Gastroesophageal sphincter (tissue), 4 donors: ENCODE measurements at regions not wholly inside any gene's neighbourhood (a gene's known extent, or its start where the extent isn't known, plus 50 kb on each side); places are given as distances from the start of the nearest gene placed in this dataset.

Source experiments
- ATAC-seq: fragments of 150-250 bp; one replicate; pipeline ENCODE4 v1.9.1; 2016; ENCODE audit warnings: mild to moderate bottlenecking, moderate library complexity
- H3K27ac ChIP-seq, 4 donors: fragments of 200-600 bp; sonication (generic) in 3 of 4; 1 replicate in 3 of 4; 2 replicates in 1 of 4; pipeline ENCODE4 v1.5.1; 2016 to 2019
- H3K27me3 ChIP-seq: fragments of 200-600 bp; sonication (generic); one replicate; pipeline ENCODE4 v1.5.1; 2019
- H3K36me3 ChIP-seq, 2 donors: fragments of 200-600 bp; sonication (generic); one replicate each; pipeline ENCODE4 v1.5.1; 2019; ENCODE audit warnings: control low read depth in 1 of 2
- H3K4me1 ChIP-seq, 3 donors: fragments of 200-600 bp; sonication (generic); 1 replicate in 2 of 3; 2 replicates in 1 of 3; pipeline ENCODE4 v1.5.1; 2016 to 2019; ENCODE audit warnings: control low read depth in 2 of 3
- H3K4me3 ChIP-seq, 2 donors: fragments of 200-600 bp; sonication (generic); one replicate each; pipeline ENCODE4 v1.5.1; 2019; ENCODE audit warnings: mild to moderate bottlenecking in 1 of 2, moderate library complexity in 1 of 2
- H3K9me3 ChIP-seq, 3 donors: fragments of 200-600 bp; sonication (generic); one replicate each; pipeline ENCODE4 v1.5.1; 2017 to 2019; ENCODE audit warnings: control low read depth in 2 of 3
- EP300 ChIP-seq: sonication (generic); formaldehyde crosslinking; IDR thresholded peaks from one replicate; pipeline ENCODE4 v1.6.1; 2017; ENCODE audit warnings: antibody characterized with exemption, mild to moderate bottlenecking
- POLR2A ChIP-seq, 2 donors: fragments of 450-650 bp; IDR thresholded peaks; one replicate each; pipeline ENCODE4 v1.6.1; 2017; ENCODE audit warnings: antibody characterized with exemption in 2 of 2, mild to moderate bottlenecking in 2 of 2, moderate library complexity in 1 of 2
- POLR2AphosphoS5 ChIP-seq: sonication (generic); formaldehyde crosslinking; IDR thresholded peaks from one replicate; pipeline ENCODE4 v1.6.1; 2017; ENCODE audit warnings: antibody characterized with exemption
- WGBS, 2 donors: methylation state at CpG; one replicate each; pipeline ENCODE4 v1.1.5; 2018; ENCODE audit warnings: low coverage in 1 of 2; 5-methylcytosine and 5-hydroxymethylcytosine counted together
- TF ChIP-seq, protein P1 (sequence below), 4 experiments: fragments of 200-600 bp in 2 of 4; fragments of 450-650 bp in 2 of 4; sonication (generic) in 1 of 4; IDR thresholded peaks; one replicate each; pipeline ENCODE4 v1.5.1; 2017 to 2019; ENCODE audit warnings: antibody characterized with exemption in 4 of 4, mild to moderate bottlenecking in 2 of 4, moderate library complexity in 2 of 4

DNA sequence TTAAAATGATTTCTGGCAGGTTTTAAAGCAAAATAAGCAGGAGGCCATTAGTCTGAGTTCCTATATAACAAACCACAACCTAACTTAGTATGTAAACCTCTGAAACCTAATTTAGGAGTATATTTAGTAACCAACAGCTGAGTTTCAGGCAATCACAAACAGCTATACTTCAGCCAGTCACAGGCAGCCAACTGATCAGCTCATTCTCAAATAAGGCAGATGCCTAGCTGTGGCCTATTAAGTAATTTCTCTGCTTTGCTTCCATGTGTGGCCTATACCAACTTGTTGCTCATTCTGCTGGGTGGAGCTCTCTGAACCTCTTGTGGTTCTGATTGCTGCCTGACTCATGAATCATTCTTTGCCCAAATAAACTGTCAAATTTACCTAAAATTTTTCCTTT is 408.9 kb upstream of the FBXO33 start:
- ATAC-seq, result no peak
- H3K27me3 ChIP-seq, result no peaks in the 10 kb centered on the region
- no peak overlapping the region for H3K4me3 ChIP-seq
- TF ChIP-seq POLR2AphosphoS5, result no peak
- TF ChIP-seq, protein P1, sequence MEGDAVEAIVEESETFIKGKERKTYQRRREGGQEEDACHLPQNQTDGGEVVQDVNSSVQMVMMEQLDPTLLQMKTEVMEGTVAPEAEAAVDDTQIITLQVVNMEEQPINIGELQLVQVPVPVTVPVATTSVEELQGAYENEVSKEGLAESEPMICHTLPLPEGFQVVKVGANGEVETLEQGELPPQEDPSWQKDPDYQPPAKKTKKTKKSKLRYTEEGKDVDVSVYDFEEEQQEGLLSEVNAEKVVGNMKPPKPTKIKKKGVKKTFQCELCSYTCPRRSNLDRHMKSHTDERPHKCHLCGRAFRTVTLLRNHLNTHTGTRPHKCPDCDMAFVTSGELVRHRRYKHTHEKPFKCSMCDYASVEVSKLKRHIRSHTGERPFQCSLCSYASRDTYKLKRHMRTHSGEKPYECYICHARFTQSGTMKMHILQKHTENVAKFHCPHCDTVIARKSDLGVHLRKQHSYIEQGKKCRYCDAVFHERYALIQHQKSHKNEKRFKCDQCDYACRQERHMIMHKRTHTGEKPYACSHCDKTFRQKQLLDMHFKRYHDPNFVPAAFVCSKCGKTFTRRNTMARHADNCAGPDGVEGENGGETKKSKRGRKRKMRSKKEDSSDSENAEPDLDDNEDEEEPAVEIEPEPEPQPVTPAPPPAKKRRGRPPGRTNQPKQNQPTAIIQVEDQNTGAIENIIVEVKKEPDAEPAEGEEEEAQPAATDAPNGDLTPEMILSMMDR (IDR thresholded peaks at IDR 0.05), result no peak
- TF ChIP-seq POLR2A (IDR thresholded peaks at IDR 0.05), result no peak
- no peak for TF ChIP-seq EP300
- no peaks in the 10 kb centered on the region for H3K9me3 ChIP-seq
- no peaks in the 10 kb centered on the region for H3K36me3 ChIP-seq
- H3K4me1 ChIP-seq, result no peaks in the 10 kb centered on the region
- H3K27ac ChIP-seq, result no peak overlapping the region

DNA sequence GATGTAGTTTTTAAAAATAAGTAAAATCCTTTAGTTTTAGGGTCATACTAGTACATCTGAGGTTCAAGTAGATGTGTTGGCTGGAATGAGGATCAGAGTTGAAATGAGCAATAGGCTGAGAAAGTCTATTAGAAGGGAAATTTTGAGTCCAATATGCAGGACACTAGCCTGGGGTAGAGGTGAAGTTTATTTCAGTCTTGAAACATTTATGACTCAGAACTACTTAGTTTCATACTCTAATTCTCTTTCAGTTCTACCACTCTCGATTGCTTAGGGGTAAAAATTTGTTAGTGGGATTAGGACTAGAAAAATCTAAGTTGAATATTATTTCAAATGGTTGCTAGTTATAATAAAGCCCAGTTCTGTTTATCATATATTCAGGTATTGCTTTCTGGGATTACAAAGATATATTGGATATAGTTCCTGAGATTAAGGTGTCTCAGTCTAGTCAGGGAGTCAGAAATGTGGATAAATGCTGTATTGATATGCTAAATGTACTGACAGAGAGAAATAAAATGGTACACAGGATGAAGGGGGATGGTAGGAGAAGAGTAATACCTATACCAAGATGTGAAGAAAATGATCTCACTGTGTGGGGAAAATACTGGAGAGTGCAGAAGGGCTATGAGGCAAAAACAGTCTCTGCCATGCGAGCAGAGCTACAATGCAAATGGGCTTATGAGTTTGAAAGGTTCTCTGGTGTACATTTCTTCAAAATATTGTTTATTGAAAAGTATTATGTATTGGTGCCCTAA is 395.8 kb upstream of the FBXO33 start:
- no peaks in the 10 kb centered on the region for H3K4me1 ChIP-seq
- TF ChIP-seq POLR2A (IDR thresholded peaks at IDR 0.05) (no peak), POLR2AphosphoS5 (no peak), EP300 (no peak)
- TF ChIP-seq, protein P1 (IDR thresholded peaks at IDR 0.05), result no peak
- 74 to 86% methylated on average over 2 of the region's 2 CpGs for WGBS, 2 donors

DNA sequence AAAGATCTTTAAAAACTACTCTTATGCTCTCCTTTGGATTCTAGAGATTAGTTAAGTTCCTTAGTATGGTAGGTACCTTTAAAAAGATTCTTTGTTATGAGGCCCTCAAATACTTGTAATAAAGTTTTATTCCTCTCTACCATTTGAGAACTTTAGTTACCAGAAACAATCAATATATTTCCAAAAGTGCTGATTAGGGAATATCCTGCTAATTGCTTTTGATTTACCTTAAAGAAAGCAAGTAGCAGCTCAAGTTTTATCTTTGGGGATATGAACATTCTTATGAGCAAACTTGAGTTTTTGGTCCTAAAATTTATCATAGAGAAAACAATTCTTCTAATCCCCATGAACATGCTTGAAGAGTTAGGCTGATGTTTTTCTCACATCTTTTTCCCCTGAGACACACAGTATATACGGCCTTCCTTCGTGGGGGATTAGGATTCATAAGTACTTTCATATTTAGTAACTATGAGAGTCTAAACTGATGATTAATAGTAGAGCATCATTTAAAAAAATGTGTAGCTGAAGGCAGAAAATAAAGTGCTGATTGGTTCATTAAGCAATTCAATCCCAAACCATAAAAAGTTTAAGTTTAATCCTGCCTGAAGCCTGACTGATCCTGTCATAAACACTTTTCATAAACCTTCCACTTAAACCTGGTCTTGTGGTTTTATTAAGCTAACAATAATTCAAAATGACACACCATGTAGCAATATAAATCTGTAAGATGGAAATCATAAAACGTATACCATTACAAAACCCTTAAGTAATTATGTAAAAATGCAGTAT is 380.5 kb upstream of the FBXO33 start:
- no peaks in the 10 kb centered on the region for H3K27me3 ChIP-seq
- WGBS, 2 donors, result 28 to 46% methylated on average over 3 of the region's 3 CpGs
- TF ChIP-seq POLR2A (IDR thresholded peaks at IDR 0.05) (no peak), POLR2AphosphoS5 (no peak), EP300 (no peak)
- TF ChIP-seq, protein P1 (IDR thresholded peaks at IDR 0.05), result no peak
- H3K4me3 ChIP-seq, result no peak overlapping the region
- H3K27ac ChIP-seq, result no peak overlapping the region
- no peaks in the 10 kb centered on the region for H3K9me3 ChIP-seq
- no peaks in the 10 kb centered on the region for H3K4me1 ChIP-seq
- H3K36me3 ChIP-seq, result no peaks in the 10 kb centered on the region
- no peak for ATAC-seq

More for the DNA sequence above, 395.8 kb upstream of the FBXO33 start:
- Histone ChIP-seq H3K27me3 (no peaks in the 10 kb centered on the region), H3K36me3 (no peaks in the 10 kb centered on the region), H3K9me3 (no peaks in the 10 kb centered on the region), H3K27ac (no peak overlapping the region), H3K4me3 (no peak overlapping the region)
- ATAC-seq, result no peak

DNA sequence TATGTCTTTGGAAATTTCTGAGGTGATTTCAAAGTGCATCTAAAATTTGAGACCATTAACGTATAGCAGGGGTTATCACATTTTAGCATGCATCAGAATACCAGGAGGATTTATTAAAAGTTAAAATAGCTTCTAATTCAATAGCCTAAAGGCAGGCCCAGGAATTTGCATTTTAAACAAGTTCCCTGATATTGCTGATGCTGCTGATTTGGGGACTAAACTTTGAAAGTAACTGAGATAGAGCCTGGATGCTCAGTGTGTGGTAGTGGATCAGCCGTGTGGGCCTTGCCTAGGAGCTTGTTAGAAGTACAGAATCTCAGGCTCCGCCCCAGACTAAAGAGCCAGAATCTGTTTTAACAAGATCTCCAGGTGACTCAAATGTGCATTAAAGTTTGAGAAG is 375.0 kb upstream of the FBXO33 start:
- TF ChIP-seq POLR2A (IDR thresholded peaks at IDR 0.05), result no peak
- TF ChIP-seq POLR2AphosphoS5, result no peak
- TF ChIP-seq EP300, result no peak
- TF ChIP-seq, protein P1 (IDR thresholded peaks at IDR 0.05), result no peak
- H3K4me1 ChIP-seq, result no peaks in the 10 kb centered on the region
- H3K27me3 ChIP-seq, result no peaks in the 10 kb centered on the region
- ATAC-seq, result no peak
- no peaks in the 10 kb centered on the region for H3K9me3 ChIP-seq
- no peak overlapping the region for H3K27ac ChIP-seq
- no peak overlapping the region for H3K4me3 ChIP-seq
- 75 to 80% methylated on average over 3 of the region's 3 CpGs for WGBS, 2 donors
- no peaks in the 10 kb centered on the region for H3K36me3 ChIP-seq

DNA sequence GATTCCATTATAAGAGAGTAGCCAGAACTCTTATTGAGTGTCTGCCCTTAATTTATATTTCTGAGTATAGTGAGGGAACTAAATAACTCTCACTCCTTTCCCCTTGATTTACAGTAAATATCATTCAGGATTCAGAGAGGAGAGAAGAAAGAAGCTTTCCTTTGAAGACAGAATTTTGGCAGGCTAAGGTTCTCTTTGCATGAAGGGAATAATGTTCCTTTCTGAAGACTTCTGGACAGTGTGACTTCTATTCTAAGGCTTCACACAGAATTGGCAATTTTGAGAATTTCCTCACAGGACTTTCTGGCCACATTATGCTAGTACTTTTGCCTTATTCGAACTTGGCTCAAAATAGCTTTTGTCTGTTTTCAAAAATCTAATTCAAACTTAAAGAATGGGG is 352.2 kb upstream of the FBXO33 start:
- WGBS, 2 donors, result 53 to 67% methylated on average over 1 of the region's 1 CpG

More for the DNA sequence above, 352.2 kb upstream of the FBXO33 start:
- H3K4me3 ChIP-seq, result no peak overlapping the region
- no peaks in the 10 kb centered on the region for H3K9me3 ChIP-seq
- no peaks in the 10 kb centered on the region for H3K4me1 ChIP-seq
- no peaks in the 10 kb centered on the region for H3K27me3 ChIP-seq
- TF ChIP-seq POLR2A (IDR thresholded peaks at IDR 0.05), result no peak
- TF ChIP-seq POLR2AphosphoS5, result no peak
- no peak for ATAC-seq
- no peaks in the 10 kb centered on the region for H3K36me3 ChIP-seq
- H3K27ac ChIP-seq, result no peak overlapping the region
